A549 (cell line): ENCODE measurements at regions not wholly inside any gene's neighbourhood (a gene's known extent, or its start where the extent isn't known, plus 50 kb on each side); places are given as distances from the start of the nearest gene placed in this dataset.

Experiments used
- ATAC-seq, 2 experiments: fragments of 200-7000 bp in 1 of 2; fragments of >200 bp in 1 of 2; cut with Nextera tagmentation in 1 of 2; cut with Tn5 transposase in 1 of 2; 3 replicates each; pipeline versions ENCODE4 v1.8.0 to v1.9.1; 2018 to 2020; ENCODE audit warnings: mild to moderate bottlenecking in 1 of 2, moderate library complexity in 1 of 2
- CTCF ChIA-PET: fragments of 300-600 bp; sonication (Branson Sonifier 250); formaldehyde crosslinking; extraction: SDS; loops from one replicate; lab custom pipeline; 2021; ENCODE audit warnings: antibody characterized with exemption, inconsistent platforms; lab: Yijun Ruan, JAX
- POLR2A ChIA-PET: fragments of 350-600 bp; formaldehyde crosslinking; extraction: SDS; loops from one replicate; lab custom pipeline; 2021; ENCODE audit warnings: antibody characterized with exemption, inconsistent platforms; lab: Yijun Ruan, JAX
- DNase-seq, 2 experiments: peaks; one replicate each; pipeline versions ENCODE4 v3.0.0 to v3.0.0-alpha.2; 2011 to 2016; ENCODE audit warnings: low read depth in 1 of 2, low spot score in 1 of 2
- FAIRE-seq: peaks from 2 replicates; lab custom pipeline; 2011; peaks lifted over from hg19 to GRCh38; lab: Jason Lieb, UNC
- H3K27ac ChIP-seq, 2 experiments: fragments of >200 bp; sonication (Bioruptor Twin); formaldehyde crosslinking; 3 replicates each; pipeline ENCODE4 v1.5.1; 2016 to 2017
- H3K4me1 ChIP-seq: fragments of >200 bp; sonication (Bioruptor Twin); formaldehyde crosslinking; 3 replicates; pipeline ENCODE4 v1.6.1; 2016
- H3K4me2 ChIP-seq: fragments of >200 bp; sonication (Bioruptor Twin); formaldehyde crosslinking; 3 replicates; pipeline ENCODE4 v1.6.1; 2016
- H3K4me3 ChIP-seq: fragments of >200 bp; sonication (Bioruptor Twin); formaldehyde crosslinking; 3 replicates; pipeline ENCODE4 v1.5.1; 2016
- H3K9me3 ChIP-seq: fragments of >200 bp; sonication (Bioruptor Twin); formaldehyde crosslinking; 3 replicates; pipeline ENCODE4 v1.6.1; 2016
- BCL3 ChIP-seq: fragments of >200 bp; sonication (Bioruptor Twin); formaldehyde crosslinking; IDR thresholded peaks from 3 replicates; pipeline ENCODE4 v1.6.1; 2016
- BHLHE40 ChIP-seq: IDR thresholded peaks from 2 replicates; pipeline ENCODE4 v1.6.1; 2012; ENCODE audit warnings: low read depth, low read length, inconsistent platforms
- CBX8 ChIP-seq: fragments of 200-600 bp; sonication (generic); IDR thresholded peaks from 2 replicates; pipeline ENCODE4 v1.6.1; 2016
- CEBPB ChIP-seq, 2 experiments: fragments of >200 bp in 1 of 2; sonication (Bioruptor Twin) in 1 of 2; formaldehyde crosslinking in 1 of 2; IDR thresholded peaks; 2 replicates each; pipeline ENCODE4 v1.6.1; 2012 to 2016
- E2F6 ChIP-seq: IDR thresholded peaks from 2 replicates; pipeline ENCODE4 v1.6.1; 2012; ENCODE audit warnings: low read depth, borderline replicate concordance
- FOSB ChIP-seq: fragments of 250-450 bp; sonication (Bioruptor Pico); IDR thresholded peaks from 2 replicates; pipeline ENCODE4 v1.5.0; 2020; ENCODE audit warnings: mild to moderate bottlenecking, moderate library complexity
- FOXS1 ChIP-seq: fragments of 250-450 bp; sonication (Bioruptor Pico); IDR thresholded peaks from 2 replicates; pipeline ENCODE4 v1.5.0; 2020; ENCODE audit warnings: mild to moderate bottlenecking, moderate library complexity
- HES2 ChIP-seq: fragments of >200 bp; sonication (Bioruptor Twin); formaldehyde crosslinking; IDR thresholded peaks from 2 replicates; pipeline ENCODE4 v1.6.1; 2016
- HEYL ChIP-seq: fragments of 250-450 bp; sonication (Bioruptor Pico); IDR thresholded peaks from 2 replicates; pipeline ENCODE4 v1.8.0; 2021; ENCODE audit warnings: mild to moderate bottlenecking, moderate library complexity
- HMGXB4 ChIP-seq: fragments of 250-450 bp; sonication (Bioruptor Pico); IDR thresholded peaks from 2 replicates; pipeline ENCODE4 v1.5.0; 2021; ENCODE audit warnings: mild to moderate bottlenecking, moderate library complexity, borderline replicate concordance
- NFE2L2 ChIP-seq: fragments of 150-350 bp; conservative IDR thresholded peaks from 2 replicates; pipeline ENCODE4 v1.6.1; 2014; ENCODE audit warnings: low read length
- NPAS2 ChIP-seq: fragments of 250-450 bp; sonication (Bioruptor Pico); IDR thresholded peaks from 2 replicates; pipeline ENCODE4 v1.8.0; 2022; ENCODE audit warnings: mild to moderate bottlenecking, moderate library complexity, borderline replicate concordance
- PHF8 ChIP-seq: fragments of 200-600 bp; sonication (generic); IDR thresholded peaks from 2 replicates; pipeline ENCODE4 v1.6.1; 2016; ENCODE audit warnings: low read depth, mild to moderate bottlenecking, antibody characterized with exemption, moderate library complexity, borderline replicate concordance
- RAD21 ChIP-seq, 2 experiments: fragments of >200 bp in 1 of 2; sonication (Bioruptor Twin) in 1 of 2; formaldehyde crosslinking in 1 of 2; IDR thresholded peaks in 1 of 2; conservative IDR thresholded peaks in 1 of 2; 2 replicates in 1 of 2; 3 replicates in 1 of 2; pipeline ENCODE4 v1.6.1; 2012 to 2018; ENCODE audit warnings: inconsistent platforms in 1 of 2
- SMC3 ChIP-seq: fragments of >200 bp; sonication (Bioruptor Twin); formaldehyde crosslinking; IDR thresholded peaks from 3 replicates; pipeline ENCODE4 v1.6.1; 2018; ENCODE audit warnings: inconsistent platforms
- TP53 ChIP-seq: fragments of 250-450 bp; sonication (Bioruptor Pico); IDR thresholded peaks from 2 replicates; pipeline ENCODE4 v1.5.0; 2021; ENCODE audit warnings: mild to moderate bottlenecking, moderate library complexity
- ZFP36 ChIP-seq: fragments of 450-650 bp; IDR thresholded peaks from 2 replicates; pipeline ENCODE4 v1.6.1; 2014; ENCODE audit warnings: borderline replicate concordance; ENCODE audit not compliant: partially characterized antibody
- ZNF302 ChIP-seq: fragments of 250-450 bp; sonication (Bioruptor Pico); IDR thresholded peaks from 2 replicates; pipeline ENCODE4 v1.9.0; 2021; ENCODE audit warnings: inconsistent platforms, mild to moderate bottlenecking, moderate library complexity
- WGBS: methylation state at CpG from one replicate; pipeline ENCODE4 v1.1.6; 2017; ENCODE audit errors: missing lambda C conversion rate; 5-methylcytosine and 5-hydroxymethylcytosine counted together

GRCh38 chr14:89613260-89614008 is 196.4 kb upstream of the FOXN3 start:
- ATAC-seq = no peak
- 15% methylated on average over 5 of the region's 5 CpGs for WGBS
- FAIRE-seq = no peak
- CTCF ChIA-PET = no interaction called here
- Histone ChIP-seq H3K27ac (no peak overlapping the region), H3K4me1 (0 out of 3 replicates have a peak, but pooled peaks cover 4% of the 10 kb centered on the region), H3K9me3 (no peaks in the 10 kb centered on the region), H3K4me3 (no peak overlapping the region), H3K4me2 (no peak overlapping the region)
- TF ChIP-seq BHLHE40 (no peak), HMGXB4 (no peak), SMC3 (no peak), CBX8 (no peak), BCL3 (no peak), RAD21 (conservative IDR thresholded peaks at IDR 0.05 in 1 of 2, IDR thresholded peaks at IDR 0.05 in 1 of 2) (no peak), FOXS1 (CRISPR knock-in tag) (no peak)
- POLR2A ChIA-PET = no interaction called here
- DNase-seq = no peak

GRCh38 chr14:89609500-89610100 is 192.6 kb upstream of the FOXN3 start:
- CTCF ChIA-PET = interaction anchor here (0.6 kb wide), 1 partner anchor 26 kb away, joined by 3 read pairs; no protein-coding TSS in a partner anchor
- Histone ChIP-seq H3K4me3 (no peak overlapping the region), H3K9me3 (peaks cover 9% of the 10 kb centered on the region; the same call in 2 of the 3 replicates), H3K4me1 (no peaks in the 10 kb centered on the region), H3K27ac (no peak overlapping the region), H3K4me2 (no peak overlapping the region)
- FAIRE-seq (no peak), DNase-seq (no peak), ATAC-seq (no peak)
- no peak for TF ChIP-seq ZFP36
- no peak for TF ChIP-seq RAD21 (conservative IDR thresholded peaks at IDR 0.05 in 1 of 2, IDR thresholded peaks at IDR 0.05 in 1 of 2)
- TF ChIP-seq NPAS2 (CRISPR knock-in tag) = no peak
- no peak for TF ChIP-seq FOSB (CRISPR knock-in tag)
- TF ChIP-seq HES2 = no peak
- no peak for TF ChIP-seq TP53 (CRISPR knock-in tag)
- no peak for TF ChIP-seq HMGXB4
- TF ChIP-seq PHF8 = no peak
- no peak for TF ChIP-seq FOXS1 (CRISPR knock-in tag)
- no peak for TF ChIP-seq CEBPB (IDR thresholded peaks at IDR 0.05)
- TF ChIP-seq ZNF302 = no peak
- no peak for TF ChIP-seq HEYL (CRISPR knock-in tag)
- TF ChIP-seq E2F6 = no peak
- TF ChIP-seq NFE2L2 = no peak
- 42% methylated on average over 12 of the region's 12 CpGs for WGBS
- POLR2A ChIA-PET = no interaction called here
